Kidney (tissue), 13 donors: ENCODE measurements at regions not wholly inside any gene's neighbourhood (a gene's known extent, or its start where the extent isn't known, plus 50 kb on each side); places are given as distances from the start of the nearest gene placed in this dataset.
A peak's percentile ranks its signal among the peaks of the same experiment; 100 is the strongest.

Source experiments
- DNase-seq, 5 donors: peaks; one replicate each; pipeline ENCODE4 v3.0.0-alpha.2; 2013 to 2020
- FAIRE-seq: peaks from 2 replicates; lab custom pipeline; 2012; peaks lifted over from hg19 to GRCh38; lab: Jason Lieb, UNC
- H3K27ac ChIP-seq, 2 donors: one replicate each; pipeline ENCODE4 v1.7.0; 2013; ENCODE audit warnings: low read depth in 2 of 2, low read length in 2 of 2, inconsistent platforms in 1 of 2
- H3K27me3 ChIP-seq: one replicate; pipeline ENCODE4 v1.7.1; 2013; ENCODE audit warnings: low read length, inconsistent platforms; ENCODE audit not compliant: control insufficient read depth, insufficient read depth
- H3K36me3 ChIP-seq, 3 donors: one replicate each; pipeline versions ENCODE4 v1.7.0 to v1.7.1; 2013; ENCODE audit warnings: low read length in 3 of 3, control low read depth in 1 of 3, inconsistent platforms in 1 of 3; ENCODE audit not compliant: insufficient read depth in 3 of 3, control insufficient read depth in 2 of 3
- H3K4me1 ChIP-seq, 3 donors: one replicate each; pipeline versions ENCODE4 v1.7.0 to v1.7.1; 2013; ENCODE audit warnings: low read length in 3 of 3, inconsistent platforms in 1 of 3, low read depth in 1 of 3; ENCODE audit not compliant: control insufficient read depth in 2 of 3, insufficient read depth in 2 of 3
- H3K4me3 ChIP-seq, 3 donors: one replicate each; pipeline versions ENCODE4 v1.7.0 to v1.8.1; 2013; ENCODE audit warnings: low read length in 3 of 3, control low read depth in 1 of 3, inconsistent platforms in 1 of 3
- H3K9ac ChIP-seq, 3 donors: one replicate each; pipeline versions ENCODE4 v1.7.0 to v1.7.1; 2013; ENCODE audit warnings: low read length in 3 of 3, control low read depth in 1 of 3, inconsistent platforms in 1 of 3
- H3K9me3 ChIP-seq, 3 donors: one replicate each; pipeline versions ENCODE4 v1.7.0 to v1.7.1; 2013; ENCODE audit warnings: low read length in 3 of 3, control low read depth in 1 of 3, inconsistent platforms in 1 of 3; ENCODE audit not compliant: control insufficient read depth in 2 of 3, insufficient read depth in 1 of 3
- CTCF ChIP-seq: IDR thresholded peaks from 3 replicates; pipeline ENCODE4 v1.5.1; 2012; ENCODE audit warnings: mild to moderate bottlenecking, moderate library complexity, borderline replicate concordance; ENCODE audit not compliant: insufficient read depth; ENCODE audit errors: extremely low read depth
- intact Hi-C: fragments of 100-400 bp; cut with DNase I; formaldehyde crosslinking; loops from one replicate; pipeline ENCODE4 v1.11.1; 2022
- donor health status: control.
- donor health status: control.
- donor health status: control.
- donor health status: control.
- donor health status: control.
- donor health status: DM: yes; HTN: yes; CAD: no.
- donor health status: Normal renal cell carcinoma (clear cell type).

- Histone ChIP-seq H3K36me3 (no peaks in the 10 kb centered on the region), H3K4me1 (no peaks in the 10 kb centered on the region), H3K4me3 (peak overlapping the region in 1 of 3 donors; percentile 44), H3K27me3 (peaks cover 6% of the 10 kb centered on the region), H3K27ac (no peak overlapping the region), H3K9ac (no peak overlapping the region), H3K9me3 (no peaks in the 10 kb centered on the region)
- no peak for TF ChIP-seq CTCF
- intact Hi-C loops = no loop called here
- no peak for FAIRE-seq
- DNase-seq = peak in 2 of 5 donors; percentile 24 to 51
Measured at GRCh38 chrX:39174241-39174771, 373.0 kb downstream of the MID1IP1 start.

- H3K9me3 ChIP-seq = no peaks in the 10 kb centered on the region
- peak overlapping the region in 1 of 3 donors; percentile 44 for H3K4me3 ChIP-seq
- intact Hi-C loops = no loop called here
- no peak overlapping the region for H3K27ac ChIP-seq
- H3K9ac ChIP-seq = no peak overlapping the region
- H3K27me3 ChIP-seq = peaks cover 6% of the 10 kb centered on the region
- no peak for FAIRE-seq
- peak in 2 of 5 donors; percentile 30 to 63 for DNase-seq
- H3K4me1 ChIP-seq = no peaks in the 10 kb centered on the region
- no peaks in the 10 kb centered on the region for H3K36me3 ChIP-seq
- no peak for TF ChIP-seq CTCF
Measured at GRCh38 chrX:39174772-39175417, 373.6 kb downstream of the MID1IP1 start.

GRCh38 chrX:39175418-39176057, 374.3 kb downstream of the MID1IP1 start:
- FAIRE-seq (no peak), DNase-seq (peak in 2 of 5 donors; percentile 11 to 24)
- Histone ChIP-seq H3K9ac (no peak overlapping the region), H3K27me3 (peaks cover 6% of the 10 kb centered on the region), H3K9me3 (no peaks in the 10 kb centered on the region), H3K36me3 (no peaks in the 10 kb centered on the region), H3K27ac (no peak overlapping the region), H3K4me1 (no peaks in the 10 kb centered on the region), H3K4me3 (no peak overlapping the region)
- intact Hi-C loops = no loop called here
- TF ChIP-seq CTCF = no peak
